HG03175 (cell line): ENCODE measurements at regions not wholly inside any gene's neighbourhood (a gene's known extent, or its start where the extent isn't known, plus 50 kb on each side); places are given as distances from the start of the nearest gene placed in this dataset.

ENCODE experiments used
- ATAC-seq: cut with Tn5 transposase; IDR thresholded peaks from one replicate; pipeline ENCODE4 v1.9.1; 2021; ENCODE audit warnings: mild to moderate bottlenecking, moderate library complexity; ENCODE audit not compliant: unreplicated experiment

GRCh38 chr6:75546381-75546780 lies 52.8 kb upstream of the FILIP1 start:
- ATAC-seq: peak; percentile 53

DNA sequence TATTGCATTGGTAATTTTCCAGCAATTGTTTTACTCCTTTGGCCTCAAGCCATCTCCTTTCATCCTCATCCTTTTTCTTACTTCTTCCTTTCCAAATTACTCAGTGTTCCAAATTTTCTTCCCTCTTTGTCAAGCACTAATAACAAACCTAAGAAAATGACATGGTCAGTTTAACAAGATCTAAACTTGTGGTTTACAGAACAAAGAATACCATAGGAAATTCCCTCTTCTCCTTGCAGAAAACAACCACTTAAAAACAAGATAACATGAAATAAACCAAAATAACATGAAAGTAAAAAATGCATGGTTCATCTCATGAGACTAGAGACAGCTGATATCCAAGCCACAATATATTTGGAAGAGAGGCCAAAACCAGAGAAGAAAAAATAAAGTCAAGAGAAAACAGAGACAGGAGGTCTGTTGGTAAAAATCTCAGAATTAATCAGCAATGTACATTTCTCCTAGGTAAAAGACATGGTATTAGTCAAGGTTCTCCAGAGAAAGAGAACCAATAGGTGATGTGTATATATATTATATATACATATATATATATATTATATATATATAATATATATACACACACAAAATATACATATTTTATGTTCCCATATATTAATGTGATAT lies 51.0 kb upstream of the SENP6 start:
- ATAC-seq: no peak

GRCh38 chr6:75551367-75551952 lies 50.2 kb upstream of the SENP6 start:
- peak; percentile 55 for ATAC-seq
